SK-N-SH treated with all-trans-retinoic acid at 6 μM for 48 hours (cell line): ENCODE measurements at regions not wholly inside any gene's neighbourhood (a gene's known extent, or its start where the extent isn't known, plus 50 kb on each side); places are given as distances from the start of the nearest gene placed in this dataset.

Experiments used
- ATAC-seq: fragments of 200-7000 bp; cut with Tn5 transposase; 3 replicates; pipeline ENCODE4 v1.9.1; 2020; ENCODE audit warnings: mild to moderate bottlenecking, moderate library complexity
- ARNTL ChIP-seq: fragments of 450-650 bp; formaldehyde crosslinking; IDR thresholded peaks from 2 replicates; pipeline ENCODE4 v1.5.0; 2020; ENCODE audit warnings: low read depth, mild to moderate bottlenecking, moderate library complexity, borderline replicate concordance
- CSDC2 ChIP-seq: fragments of 250-450 bp; sonication (Bioruptor Pico); IDR thresholded peaks from 2 replicates; pipeline ENCODE4 v1.5.0; 2020; ENCODE audit warnings: mild to moderate bottlenecking, moderate library complexity
- ESRRG ChIP-seq: fragments of 250-450 bp; sonication (Bioruptor Pico); IDR thresholded peaks from 2 replicates; pipeline ENCODE4 v1.6.1; 2021; ENCODE audit warnings: mild to moderate bottlenecking
- ISL1 ChIP-seq: fragments of 250-450 bp; sonication (Bioruptor Pico); IDR thresholded peaks from 2 replicates; pipeline ENCODE4 v2.1.2; 2022; ENCODE audit warnings: mild to moderate bottlenecking, moderate library complexity
- PPARA ChIP-seq: fragments of 250-450 bp; sonication (Bioruptor Pico); IDR thresholded peaks from 2 replicates; pipeline ENCODE4 v1.5.0; 2020; ENCODE audit warnings: mild to moderate bottlenecking, borderline replicate concordance
- RARB ChIP-seq: fragments of 250-450 bp; sonication (Bioruptor Pico); IDR thresholded peaks from 2 replicates; pipeline ENCODE4 v1.8.0; 2021; ENCODE audit warnings: mild to moderate bottlenecking, moderate library complexity
- SNAI2 ChIP-seq: fragments of 250-450 bp; sonication (Bioruptor Pico); IDR thresholded peaks from 2 replicates; pipeline ENCODE4 v1.5.0; 2020; ENCODE audit warnings: mild to moderate bottlenecking, moderate library complexity
- TCF4 ChIP-seq: fragments of 250-450 bp; sonication (Bioruptor Pico); IDR thresholded peaks from 2 replicates; pipeline ENCODE4 v1.8.0; 2021; ENCODE audit warnings: mild to moderate bottlenecking, moderate library complexity, borderline replicate concordance
- ZC3H10 ChIP-seq: fragments of 250-450 bp; sonication (Bioruptor Pico); IDR thresholded peaks from 2 replicates; pipeline ENCODE4 v1.5.1; 2021; ENCODE audit warnings: mild to moderate bottlenecking, moderate library complexity
- ZFP30 ChIP-seq: fragments of 450-650 bp; formaldehyde crosslinking; IDR thresholded peaks from 2 replicates; pipeline ENCODE4 v1.5.0; 2022; ENCODE audit warnings: mild to moderate bottlenecking, moderate library complexity
- ZNF565 ChIP-seq: fragments of 450-650 bp; formaldehyde crosslinking; conservative IDR thresholded peaks from 2 replicates; pipeline ENCODE4 v1.5.0; 2020; ENCODE audit warnings: low read depth, mild to moderate bottlenecking, moderate library complexity
- ZNF70 ChIP-seq: fragments of 450-650 bp; formaldehyde crosslinking; IDR thresholded peaks from 2 replicates; pipeline ENCODE4 v1.5.0; 2020; ENCODE audit warnings: mild to moderate bottlenecking, moderate library complexity
- TF ChIP-seq, protein P1 (sequence below): fragments of 250-450 bp; sonication (Bioruptor Pico); IDR thresholded peaks from 2 replicates; pipeline ENCODE4 v1.8.0; 2021; ENCODE audit warnings: low read depth, mild to moderate bottlenecking, moderate library complexity, borderline replicate concordance
- TF ChIP-seq, protein P2 (sequence below): fragments of 250-450 bp; sonication (Bioruptor Pico); IDR thresholded peaks from 2 replicates; pipeline ENCODE4 v1.5.1; 2020; ENCODE audit warnings: low read depth, mild to moderate bottlenecking, moderate library complexity
- TF ChIP-seq, protein P3 (sequence below): fragments of 250-450 bp; sonication (Bioruptor Pico); IDR thresholded peaks from 2 replicates; pipeline ENCODE4 v1.8.0; 2020; ENCODE audit warnings: mild to moderate bottlenecking, moderate library complexity, borderline replicate concordance
- TF ChIP-seq, protein P4 (sequence below): fragments of 250-450 bp; sonication (Bioruptor Pico); IDR thresholded peaks from 2 replicates; pipeline ENCODE4 v1.5.0; 2020; ENCODE audit warnings: mild to moderate bottlenecking, moderate library complexity
- TF ChIP-seq, protein P5 (sequence below): fragments of 250-450 bp; sonication (Bioruptor Pico); IDR thresholded peaks from 2 replicates; pipeline ENCODE4 v1.5.1; 2021; ENCODE audit warnings: mild to moderate bottlenecking, moderate library complexity

DNA sequence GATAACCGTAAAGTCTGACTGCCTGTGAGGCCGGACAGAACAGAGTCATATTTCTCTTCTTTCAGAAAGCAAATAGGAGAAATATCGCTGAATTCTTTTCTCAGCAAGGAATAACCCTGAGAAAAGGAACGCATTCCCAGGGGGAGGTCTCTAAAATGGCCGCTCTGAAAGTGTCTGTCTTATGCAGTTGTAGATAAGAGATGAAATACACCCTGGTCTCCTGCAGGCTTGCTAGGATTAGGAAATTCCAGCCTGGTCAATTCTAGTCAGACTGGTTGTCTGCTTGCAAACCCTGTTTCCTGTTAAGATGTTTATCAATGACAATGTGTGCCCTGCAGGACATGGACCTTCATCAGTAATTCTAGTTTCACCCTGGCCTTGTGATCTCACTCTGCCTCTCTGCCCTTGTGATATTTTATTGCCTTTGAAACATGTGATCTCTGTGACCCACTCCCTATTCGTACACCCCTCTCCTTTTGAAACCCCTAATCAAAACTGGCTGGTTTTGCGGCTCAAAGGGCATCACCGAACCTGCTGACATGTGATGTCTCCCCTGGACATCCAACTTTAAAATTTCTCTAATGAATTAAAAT lies 934.8 kb upstream of the SPRY2 start:
- TF ChIP-seq CSDC2 (CRISPR knock-in tag): no peak
- TF ChIP-seq ZFP30 (CRISPR knock-in tag): no peak
- TF ChIP-seq TCF4 (CRISPR knock-in tag): no peak
- TF ChIP-seq PPARA (CRISPR knock-in tag): no peak
- TF ChIP-seq, protein P1, sequence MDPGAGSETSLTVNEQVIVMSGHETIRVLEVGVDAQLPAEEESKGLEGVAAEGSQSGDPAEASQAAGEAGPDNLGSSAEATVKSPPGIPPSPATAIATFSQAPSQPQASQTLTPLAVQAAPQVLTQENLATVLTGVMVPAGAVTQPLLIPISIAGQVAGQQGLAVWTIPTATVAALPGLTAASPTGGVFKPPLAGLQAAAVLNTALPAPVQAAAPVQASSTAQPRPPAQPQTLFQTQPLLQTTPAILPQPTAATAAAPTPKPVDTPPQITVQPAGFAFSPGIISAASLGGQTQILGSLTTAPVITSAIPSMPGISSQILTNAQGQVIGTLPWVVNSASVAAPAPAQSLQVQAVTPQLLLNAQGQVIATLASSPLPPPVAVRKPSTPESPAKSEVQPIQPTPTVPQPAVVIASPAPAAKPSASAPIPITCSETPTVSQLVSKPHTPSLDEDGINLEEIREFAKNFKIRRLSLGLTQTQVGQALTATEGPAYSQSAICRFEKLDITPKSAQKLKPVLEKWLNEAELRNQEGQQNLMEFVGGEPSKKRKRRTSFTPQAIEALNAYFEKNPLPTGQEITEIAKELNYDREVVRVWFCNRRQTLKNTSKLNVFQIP (CRISPR knock-in tag): no peak
- no peak for TF ChIP-seq ISL1 (CRISPR knock-in tag)
- no peak for TF ChIP-seq ZNF565 (CRISPR knock-in tag)
- TF ChIP-seq, protein P2, sequence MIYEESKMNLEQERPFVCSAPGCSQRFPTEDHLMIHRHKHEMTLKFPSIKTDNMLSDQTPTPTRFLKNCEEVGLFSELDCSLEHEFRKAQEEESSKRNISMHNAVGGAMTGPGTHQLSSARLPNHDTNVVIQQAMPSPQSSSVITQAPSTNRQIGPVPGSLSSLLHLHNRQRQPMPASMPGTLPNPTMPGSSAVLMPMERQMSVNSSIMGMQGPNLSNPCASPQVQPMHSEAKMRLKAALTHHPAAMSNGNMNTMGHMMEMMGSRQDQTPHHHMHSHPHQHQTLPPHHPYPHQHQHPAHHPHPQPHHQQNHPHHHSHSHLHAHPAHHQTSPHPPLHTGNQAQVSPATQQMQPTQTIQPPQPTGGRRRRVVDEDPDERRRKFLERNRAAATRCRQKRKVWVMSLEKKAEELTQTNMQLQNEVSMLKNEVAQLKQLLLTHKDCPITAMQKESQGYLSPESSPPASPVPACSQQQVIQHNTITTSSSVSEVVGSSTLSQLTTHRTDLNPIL: no peak
- TF ChIP-seq, protein P3, sequence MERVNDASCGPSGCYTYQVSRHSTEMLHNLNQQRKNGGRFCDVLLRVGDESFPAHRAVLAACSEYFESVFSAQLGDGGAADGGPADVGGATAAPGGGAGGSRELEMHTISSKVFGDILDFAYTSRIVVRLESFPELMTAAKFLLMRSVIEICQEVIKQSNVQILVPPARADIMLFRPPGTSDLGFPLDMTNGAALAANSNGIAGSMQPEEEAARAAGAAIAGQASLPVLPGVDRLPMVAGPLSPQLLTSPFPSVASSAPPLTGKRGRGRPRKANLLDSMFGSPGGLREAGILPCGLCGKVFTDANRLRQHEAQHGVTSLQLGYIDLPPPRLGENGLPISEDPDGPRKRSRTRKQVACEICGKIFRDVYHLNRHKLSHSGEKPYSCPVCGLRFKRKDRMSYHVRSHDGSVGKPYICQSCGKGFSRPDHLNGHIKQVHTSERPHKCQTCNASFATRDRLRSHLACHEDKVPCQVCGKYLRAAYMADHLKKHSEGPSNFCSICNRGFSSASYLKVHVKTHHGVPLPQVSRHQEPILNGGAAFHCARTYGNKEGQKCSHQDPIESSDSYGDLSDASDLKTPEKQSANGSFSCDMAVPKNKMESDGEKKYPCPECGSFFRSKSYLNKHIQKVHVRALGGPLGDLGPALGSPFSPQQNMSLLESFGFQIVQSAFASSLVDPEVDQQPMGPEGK (CRISPR knock-in tag): no peak
- no peak for TF ChIP-seq ZC3H10
- TF ChIP-seq, protein P4, sequence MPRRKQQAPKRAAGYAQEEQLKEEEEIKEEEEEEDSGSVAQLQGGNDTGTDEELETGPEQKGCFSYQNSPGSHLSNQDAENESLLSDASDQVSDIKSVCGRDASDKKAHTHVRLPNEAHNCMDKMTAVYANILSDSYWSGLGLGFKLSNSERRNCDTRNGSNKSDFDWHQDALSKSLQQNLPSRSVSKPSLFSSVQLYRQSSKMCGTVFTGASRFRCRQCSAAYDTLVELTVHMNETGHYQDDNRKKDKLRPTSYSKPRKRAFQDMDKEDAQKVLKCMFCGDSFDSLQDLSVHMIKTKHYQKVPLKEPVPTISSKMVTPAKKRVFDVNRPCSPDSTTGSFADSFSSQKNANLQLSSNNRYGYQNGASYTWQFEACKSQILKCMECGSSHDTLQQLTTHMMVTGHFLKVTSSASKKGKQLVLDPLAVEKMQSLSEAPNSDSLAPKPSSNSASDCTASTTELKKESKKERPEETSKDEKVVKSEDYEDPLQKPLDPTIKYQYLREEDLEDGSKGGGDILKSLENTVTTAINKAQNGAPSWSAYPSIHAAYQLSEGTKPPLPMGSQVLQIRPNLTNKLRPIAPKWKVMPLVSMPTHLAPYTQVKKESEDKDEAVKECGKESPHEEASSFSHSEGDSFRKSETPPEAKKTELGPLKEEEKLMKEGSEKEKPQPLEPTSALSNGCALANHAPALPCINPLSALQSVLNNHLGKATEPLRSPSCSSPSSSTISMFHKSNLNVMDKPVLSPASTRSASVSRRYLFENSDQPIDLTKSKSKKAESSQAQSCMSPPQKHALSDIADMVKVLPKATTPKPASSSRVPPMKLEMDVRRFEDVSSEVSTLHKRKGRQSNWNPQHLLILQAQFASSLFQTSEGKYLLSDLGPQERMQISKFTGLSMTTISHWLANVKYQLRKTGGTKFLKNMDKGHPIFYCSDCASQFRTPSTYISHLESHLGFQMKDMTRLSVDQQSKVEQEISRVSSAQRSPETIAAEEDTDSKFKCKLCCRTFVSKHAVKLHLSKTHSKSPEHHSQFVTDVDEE (CRISPR knock-in tag): no peak
- TF ChIP-seq, protein P5, sequence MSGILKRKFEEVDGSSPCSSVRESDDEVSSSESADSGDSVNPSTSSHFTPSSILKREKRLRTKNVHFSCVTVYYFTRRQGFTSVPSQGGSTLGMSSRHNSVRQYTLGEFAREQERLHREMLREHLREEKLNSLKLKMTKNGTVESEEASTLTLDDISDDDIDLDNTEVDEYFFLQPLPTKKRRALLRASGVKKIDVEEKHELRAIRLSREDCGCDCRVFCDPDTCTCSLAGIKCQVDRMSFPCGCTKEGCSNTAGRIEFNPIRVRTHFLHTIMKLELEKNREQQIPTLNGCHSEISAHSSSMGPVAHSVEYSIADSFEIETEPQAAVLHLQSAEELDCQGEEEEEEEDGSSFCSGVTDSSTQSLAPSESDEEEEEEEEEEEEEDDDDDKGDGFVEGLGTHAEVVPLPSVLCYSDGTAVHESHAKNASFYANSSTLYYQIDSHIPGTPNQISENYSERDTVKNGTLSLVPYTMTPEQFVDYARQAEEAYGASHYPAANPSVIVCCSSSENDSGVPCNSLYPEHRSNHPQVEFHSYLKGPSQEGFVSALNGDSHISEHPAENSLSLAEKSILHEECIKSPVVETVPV (CRISPR knock-in tag): no peak
- no peak for TF ChIP-seq RARB (CRISPR knock-in tag)
- no peak for TF ChIP-seq SNAI2
- TF ChIP-seq ZNF70 (CRISPR knock-in tag): no peak
- no peak for TF ChIP-seq ARNTL
- no peak for ATAC-seq

DNA sequence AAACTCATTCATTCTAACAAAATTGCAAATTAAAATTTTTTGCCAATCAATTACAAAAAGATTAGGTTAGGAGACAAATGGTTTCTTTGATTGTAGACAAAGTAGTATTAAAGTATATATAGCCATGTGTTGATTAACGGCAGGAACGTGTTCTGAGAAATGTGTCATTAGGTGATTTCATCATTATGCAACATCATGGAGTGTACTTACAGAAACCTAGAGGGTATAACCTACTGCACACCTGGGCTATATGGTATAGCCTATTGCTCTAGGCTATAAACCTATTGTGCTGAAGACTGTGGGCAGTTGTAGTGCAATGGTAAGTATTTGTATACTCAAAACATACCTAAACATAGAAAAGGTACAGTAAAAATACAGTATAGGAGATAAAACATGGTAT lies 906.8 kb upstream of the SPRY2 start:
- no peak for ATAC-seq
- no peak for TF ChIP-seq ESRRG (CRISPR knock-in tag)
- TF ChIP-seq, protein P1 (CRISPR knock-in tag): no peak
- no peak for TF ChIP-seq ZNF565 (CRISPR knock-in tag)
- TF ChIP-seq, protein P2: no peak
- TF ChIP-seq, protein P4 (CRISPR knock-in tag): no peak
